SW480 (cell line): ENCODE measurements at regions not wholly inside any gene's neighbourhood (a gene's known extent, or its start where the extent isn't known, plus 50 kb on each side); places are given as distances from the start of the nearest gene placed in this dataset.

Experiments used
- DNase-seq: peaks from one replicate; pipeline ENCODE4 v3.0.0-alpha.2; 2016; ENCODE audit warnings: low spot score

GRCh38 chr2:41955316-41956043, 92.3 kb upstream of the PKDCC start:
- DNase-seq: no peak

GRCh38 chr2:41957431-41957830, 90.4 kb upstream of the PKDCC start:
- no peak for DNase-seq

DNA sequence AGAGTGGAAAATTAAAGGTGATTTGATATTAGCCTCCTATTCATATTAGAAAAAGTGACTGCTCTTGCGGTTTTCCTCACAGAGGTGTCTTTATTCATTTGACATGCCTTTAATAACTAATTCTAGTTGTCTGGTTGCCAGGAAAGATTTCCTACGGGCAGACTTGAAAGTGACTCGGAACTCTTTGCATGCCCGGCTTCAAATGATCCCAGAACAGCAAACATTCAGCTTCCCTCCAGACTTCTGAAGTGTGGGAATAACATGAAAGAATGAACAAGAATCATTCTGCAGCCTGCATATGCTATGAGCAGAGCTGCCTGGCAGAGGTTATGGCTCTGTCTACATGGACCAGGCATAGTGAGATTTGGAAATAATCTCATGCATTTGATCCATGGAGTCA, 89.6 kb upstream of the PKDCC start:
- DNase-seq: no peak

DNA sequence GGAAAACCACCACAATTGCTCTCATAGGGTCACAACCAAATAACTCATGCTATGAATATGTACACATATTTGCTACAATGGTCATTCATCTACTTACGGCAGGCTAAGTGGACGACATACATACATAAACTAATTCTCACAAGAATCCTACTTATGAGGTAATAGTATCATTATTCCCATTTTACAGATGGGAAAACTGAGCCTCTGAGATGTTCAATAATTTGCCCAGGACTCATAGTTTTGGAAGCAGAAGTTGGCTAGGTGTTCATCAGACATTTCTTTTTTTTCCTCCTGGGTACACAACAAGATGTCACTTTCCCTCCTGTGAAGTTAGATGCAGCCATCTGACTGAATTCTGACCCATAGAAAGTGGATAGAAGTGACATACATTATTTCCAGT, 89.0 kb upstream of the PKDCC start:
- DNase-seq: no peak

GRCh38 chr2:41959760-41960159, 88.1 kb upstream of the PKDCC start:
- no peak for DNase-seq

DNA sequence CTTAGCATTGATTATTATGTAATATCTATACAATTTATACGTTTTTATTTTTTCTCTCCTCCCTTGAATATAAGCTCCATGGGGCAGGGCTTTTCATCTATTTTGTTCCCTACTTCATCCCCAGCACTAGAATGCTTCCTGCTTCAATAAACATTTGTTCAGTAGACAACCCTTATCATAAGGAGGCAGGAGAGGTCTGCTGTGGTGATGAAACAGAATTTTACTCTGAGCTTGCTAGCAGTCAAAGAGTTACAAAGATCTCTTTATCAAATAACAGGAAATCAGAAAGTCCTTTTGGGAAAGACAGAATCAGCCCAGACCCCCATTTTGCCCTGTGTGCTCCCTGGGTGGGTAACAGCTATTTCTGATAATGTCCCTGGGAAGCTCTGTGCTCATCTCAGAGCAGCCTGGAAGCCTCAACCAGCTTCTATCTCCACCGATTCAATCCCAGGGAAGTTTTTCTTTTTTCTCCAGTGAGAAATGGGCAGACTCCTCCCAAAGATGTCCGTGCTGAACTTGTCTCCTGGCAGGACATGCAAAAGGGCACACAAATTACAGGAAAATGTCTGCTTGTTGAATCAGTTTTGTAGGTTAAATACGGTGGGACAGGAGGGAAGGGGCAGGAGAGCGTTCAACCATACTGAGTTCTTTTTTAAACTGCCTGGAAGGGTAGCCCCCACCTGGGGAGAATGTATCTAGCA, 84.7 kb upstream of the PKDCC start:
- DNase-seq: no peak

GRCh38 chr2:41963661-41964525, 83.9 kb upstream of the PKDCC start:
- peak; percentile 7 for DNase-seq

- no peak for DNase-seq
These were observed 82.5 kb upstream of the PKDCC start for GRCh38 chr2:41965173-41965908.

- DNase-seq: no peak
These were observed 81.9 kb upstream of the PKDCC start for GRCh38 chr2:41965909-41966295.

DNA sequence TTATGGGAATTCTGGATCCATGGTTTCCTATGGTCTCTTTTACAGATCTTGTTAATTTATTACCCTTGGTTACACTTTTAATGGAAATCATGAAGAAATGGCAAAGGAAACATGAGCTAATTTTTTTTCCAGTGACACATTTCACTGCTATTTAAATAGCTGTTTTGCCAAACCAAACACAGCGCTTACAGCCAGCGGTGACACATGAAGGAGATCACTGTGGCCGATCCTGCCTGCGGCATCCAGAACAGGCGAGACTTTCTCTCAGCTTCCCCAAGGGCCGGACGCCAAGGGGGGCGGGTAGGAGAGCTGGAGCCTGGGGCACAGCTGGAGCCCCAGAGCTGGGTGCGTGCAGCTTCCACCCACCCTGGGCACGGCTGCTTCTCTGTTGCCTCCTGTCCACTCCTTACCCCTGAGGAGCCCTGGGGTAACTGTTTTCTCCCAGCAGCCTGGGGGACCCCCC, 81.4 kb upstream of the PKDCC start:
- DNase-seq: no peak

- no peak for DNase-seq
These were observed 80.9 kb upstream of the PKDCC start for GRCh38 chr2:41966920-41967319.

DNA sequence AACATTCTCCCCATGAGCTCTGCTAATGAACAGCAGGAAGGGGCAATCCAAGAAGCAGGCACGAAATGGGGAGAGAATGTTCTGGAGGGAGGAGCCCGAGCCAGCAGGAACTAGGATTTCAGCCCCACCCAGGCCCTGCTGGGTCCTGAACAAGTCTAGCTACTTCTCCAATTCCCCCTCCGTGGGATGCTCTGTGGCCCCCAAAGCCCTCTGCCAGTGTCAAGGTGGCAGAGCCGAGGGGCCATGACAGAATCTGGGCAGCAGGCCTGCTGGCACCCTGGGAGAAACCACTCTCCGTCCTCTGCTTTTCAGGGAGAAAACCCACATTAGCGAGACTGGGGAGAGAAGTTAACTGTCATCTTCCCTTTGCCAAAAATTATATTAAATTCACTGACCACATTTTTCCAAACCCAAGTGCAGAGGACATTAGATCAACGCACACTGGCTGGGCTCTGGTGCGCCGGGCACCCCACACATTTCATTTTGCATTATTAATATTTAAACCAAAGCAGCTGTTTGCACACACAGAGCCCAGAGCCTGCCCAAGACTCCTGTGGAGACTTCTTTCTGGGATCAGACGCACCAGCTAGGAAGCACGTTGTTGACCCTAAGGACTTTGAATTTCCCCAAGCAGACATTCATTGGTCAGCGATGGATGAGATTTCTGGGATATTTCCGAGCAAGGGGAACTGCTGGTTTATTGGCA, 80.2 kb upstream of the PKDCC start:
- DNase-seq: no peak

DNA sequence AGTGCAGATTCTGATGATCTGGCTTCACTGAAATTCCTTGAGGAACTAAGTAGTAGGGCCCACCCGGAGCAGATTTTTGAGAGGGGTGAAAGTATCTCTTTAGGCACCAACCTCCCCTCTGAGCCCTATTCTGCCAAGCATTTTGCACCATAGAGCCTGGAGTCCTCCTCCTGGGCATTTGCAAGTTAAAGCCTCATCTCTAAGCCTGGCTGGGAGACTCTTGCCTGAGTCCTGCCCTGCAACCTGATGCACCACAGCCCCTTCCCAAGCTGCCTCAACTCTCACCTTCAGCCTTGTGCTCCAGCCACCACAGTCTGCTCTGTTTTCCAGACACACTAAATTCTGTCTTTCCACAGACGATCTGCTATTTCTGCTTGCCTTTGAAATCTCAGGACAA, 79.6 kb upstream of the PKDCC start:
- no peak for DNase-seq

DNA sequence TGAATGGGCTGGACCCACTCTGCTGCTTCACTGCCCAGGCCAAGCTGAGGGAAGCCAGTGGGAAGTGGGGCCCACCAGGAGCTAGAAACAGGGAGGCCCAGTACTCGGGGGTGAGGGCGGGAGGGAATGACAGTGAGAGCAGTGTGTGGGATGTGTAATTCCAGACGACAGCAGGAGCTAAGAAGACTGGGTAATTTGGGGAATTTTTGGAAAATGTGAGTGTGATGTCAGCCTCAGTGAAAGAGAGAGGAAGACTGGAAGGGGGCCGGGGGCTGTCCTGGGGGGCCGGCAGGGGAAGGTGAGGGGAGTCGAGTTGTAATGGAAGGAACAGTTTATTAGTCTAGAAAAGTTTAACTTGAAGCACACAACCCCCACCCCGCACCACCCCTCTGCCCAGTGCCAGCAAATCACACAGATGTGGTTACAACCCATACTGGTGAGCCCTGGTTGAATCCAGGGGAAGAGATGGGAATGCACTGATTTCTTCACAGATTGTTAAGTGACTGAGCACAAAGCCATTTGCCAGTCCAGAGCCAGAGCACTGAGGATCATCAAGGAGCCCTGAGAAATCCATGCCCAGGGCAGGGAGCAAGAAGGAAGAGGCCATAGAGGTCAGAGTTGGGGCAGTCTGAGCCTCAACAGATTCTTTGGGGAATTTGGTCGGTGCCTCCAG, 76.7 kb upstream of the PKDCC start:
- DNase-seq: no peak

DNA sequence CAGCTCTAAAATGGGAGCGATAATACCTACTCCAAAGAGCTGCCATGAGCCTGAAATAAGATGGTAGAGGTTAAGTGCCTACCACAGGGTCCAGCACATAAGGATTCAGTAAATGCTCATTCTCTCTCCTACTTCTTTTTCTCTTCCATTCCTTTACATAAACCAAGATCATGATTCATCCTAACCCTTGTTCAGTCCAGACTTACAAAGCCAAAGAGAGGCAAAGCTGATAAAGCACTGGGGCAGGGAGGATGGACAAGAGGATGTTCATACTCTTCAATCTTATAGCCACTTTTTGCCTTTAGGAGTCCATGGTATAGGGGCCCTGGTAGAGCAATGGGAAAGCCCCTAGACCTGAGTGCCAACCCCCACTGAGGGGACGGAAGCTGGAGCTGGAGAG, 75.6 kb upstream of the PKDCC start:
- DNase-seq: no peak

GRCh38 chr2:41972819-41973218, 75.0 kb upstream of the PKDCC start:
- DNase-seq: no peak

DNA sequence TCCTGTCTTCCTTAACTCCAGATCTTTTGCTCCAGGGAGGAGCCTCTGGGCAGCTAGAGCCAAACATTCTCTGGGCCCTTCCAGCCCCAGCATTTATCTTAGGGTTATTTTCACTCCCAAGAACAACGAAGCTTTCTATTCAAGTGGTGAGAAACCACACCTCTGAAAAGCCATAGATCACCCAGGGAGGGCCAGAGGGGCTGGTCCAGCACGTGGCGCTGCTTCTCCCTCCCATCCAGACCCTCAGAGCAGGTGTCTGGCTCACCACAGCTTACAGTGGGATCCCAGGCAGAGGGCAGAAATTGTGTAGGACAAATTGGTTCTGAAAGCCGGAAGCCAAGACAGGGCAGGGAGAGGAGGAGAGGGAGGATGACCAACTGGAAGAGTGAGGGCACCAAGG, 74.0 kb upstream of the PKDCC start:
- no peak for DNase-seq

- DNase-seq: no peak
These were observed 66.4 kb upstream of the PKDCC start for GRCh38 chr2:41981417-41981816.

- no peak for DNase-seq
These were observed 62.2 kb upstream of the PKDCC start for GRCh38 chr2:41985573-41986095.

DNA sequence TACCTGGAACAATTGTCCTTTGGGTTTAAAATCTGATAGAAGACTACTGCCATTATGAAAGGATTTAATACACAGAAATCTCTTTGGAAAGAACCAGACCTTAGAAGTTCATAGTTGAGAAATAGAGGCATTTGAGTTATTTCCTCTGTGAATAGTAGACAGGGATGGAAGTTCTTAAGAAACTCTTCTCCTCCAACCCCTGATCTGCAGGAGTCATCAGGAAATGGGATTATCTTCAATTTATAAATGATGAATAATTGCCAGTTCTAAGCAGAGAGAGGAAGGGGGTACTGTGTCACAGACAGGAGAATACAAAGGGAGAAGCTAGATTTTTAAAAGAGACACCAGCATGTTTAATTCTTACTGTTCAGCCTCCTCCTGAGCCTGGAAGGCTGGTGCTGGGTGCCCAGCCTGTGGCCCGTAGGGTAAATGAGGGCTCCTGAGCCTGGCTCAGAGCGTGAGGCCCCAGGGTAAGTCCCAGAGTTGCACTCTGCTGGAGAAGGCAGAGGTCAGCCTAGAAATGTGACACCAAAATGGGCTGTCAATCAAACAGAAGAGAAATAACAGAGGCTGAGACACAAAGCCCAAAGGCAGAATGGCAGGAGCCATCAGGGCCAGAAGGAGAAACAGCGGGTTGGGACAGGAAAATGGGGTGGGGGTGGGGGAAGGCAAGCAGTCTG, 58.2 kb upstream of the PKDCC start:
- DNase-seq: no peak
